ENCODE measurements at regions not wholly inside any gene's neighbourhood (a gene's known extent, or its start where the extent isn't known, plus 50 kb on each side); places are given as distances from the start of the nearest gene placed in this dataset.

DNA sequence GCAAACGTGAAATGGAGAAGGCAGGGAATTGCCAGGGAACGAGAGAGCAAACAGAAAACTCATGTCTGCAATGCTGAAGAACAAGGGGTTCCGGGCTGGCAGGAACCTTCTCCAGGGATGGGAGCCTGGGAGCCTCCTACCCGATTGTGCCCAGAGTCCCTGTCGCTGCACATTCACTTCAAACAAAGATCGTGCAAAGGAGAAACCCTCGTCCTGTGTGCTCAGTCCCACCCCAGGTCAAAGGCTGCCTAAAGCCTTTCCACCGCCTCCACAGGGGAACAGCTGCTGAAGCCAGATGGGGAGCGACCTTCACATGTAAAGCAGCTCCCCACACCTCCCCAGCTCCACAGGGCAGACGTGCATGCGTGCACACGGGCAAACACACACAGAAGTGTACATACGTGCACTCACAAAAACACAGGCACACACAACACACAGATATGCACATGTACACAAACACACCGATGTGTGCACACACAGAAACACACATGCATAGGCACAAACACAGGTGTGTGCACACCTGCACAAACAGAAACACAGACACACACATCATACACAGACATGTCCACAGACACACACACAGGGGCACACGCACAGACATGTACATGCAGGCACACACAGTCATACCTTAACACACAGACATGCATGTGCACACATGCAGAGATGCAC, 460.1 kb upstream of the SALL3 start:
- TF ChIP-seq, protein P1, sequence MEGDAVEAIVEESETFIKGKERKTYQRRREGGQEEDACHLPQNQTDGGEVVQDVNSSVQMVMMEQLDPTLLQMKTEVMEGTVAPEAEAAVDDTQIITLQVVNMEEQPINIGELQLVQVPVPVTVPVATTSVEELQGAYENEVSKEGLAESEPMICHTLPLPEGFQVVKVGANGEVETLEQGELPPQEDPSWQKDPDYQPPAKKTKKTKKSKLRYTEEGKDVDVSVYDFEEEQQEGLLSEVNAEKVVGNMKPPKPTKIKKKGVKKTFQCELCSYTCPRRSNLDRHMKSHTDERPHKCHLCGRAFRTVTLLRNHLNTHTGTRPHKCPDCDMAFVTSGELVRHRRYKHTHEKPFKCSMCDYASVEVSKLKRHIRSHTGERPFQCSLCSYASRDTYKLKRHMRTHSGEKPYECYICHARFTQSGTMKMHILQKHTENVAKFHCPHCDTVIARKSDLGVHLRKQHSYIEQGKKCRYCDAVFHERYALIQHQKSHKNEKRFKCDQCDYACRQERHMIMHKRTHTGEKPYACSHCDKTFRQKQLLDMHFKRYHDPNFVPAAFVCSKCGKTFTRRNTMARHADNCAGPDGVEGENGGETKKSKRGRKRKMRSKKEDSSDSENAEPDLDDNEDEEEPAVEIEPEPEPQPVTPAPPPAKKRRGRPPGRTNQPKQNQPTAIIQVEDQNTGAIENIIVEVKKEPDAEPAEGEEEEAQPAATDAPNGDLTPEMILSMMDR (conservative IDR thresholded peaks at IDR 0.05; ENCODE audit: low read length): no peak
- TF ChIP-seq EZH2phosphoT487 (IDR thresholded peaks at IDR 0.05; ENCODE audit: borderline replicate concordance, low read depth, low read length): no peak
